Pancreas (tissue), 10 donors: ENCODE measurements at regions not wholly inside any gene's neighbourhood (a gene's known extent, or its start where the extent isn't known, plus 50 kb on each side); places are given as distances from the start of the nearest gene placed in this dataset.

Source experiments
- ATAC-seq, 4 donors: fragments of 200-7000 bp; cut with Tn5 transposase; one replicate each; pipeline versions ENCODE4 v1.8.0 to v1.9.1; 2020; ENCODE audit warnings: mild to moderate bottlenecking in 4 of 4, moderate library complexity in 4 of 4
- DNase-seq, 6 donors: peaks; one replicate each; pipeline ENCODE4 v3.0.0-alpha.2; 2020
- FAIRE-seq: peaks from 2 replicates; lab custom pipeline; 2012; peaks lifted over from hg19 to GRCh38; lab: Jason Lieb, UNC
- H3K27ac ChIP-seq, 4 donors: fragments of 200-600 bp; sonication (generic); 1 replicate in 3 of 4; 2 replicates in 1 of 4; pipeline versions ENCODE4 v1.5.0 to v1.8.0; 2020
- H3K27me3 ChIP-seq, 4 donors: fragments of 200-600 bp; one replicate each; pipeline ENCODE4 v1.8.0; 2021
- H3K36me3 ChIP-seq, 3 donors: fragments of 200-600 bp; sonication (generic) in 1 of 3; one replicate each; pipeline versions ENCODE4 v1.5.0 to v1.8.0; 2020 to 2021
- H3K4me1 ChIP-seq, 3 donors: fragments of 200-600 bp; one replicate each; pipeline ENCODE4 v1.8.0; 2021
- H3K4me3 ChIP-seq, 4 donors: fragments of 200-600 bp; sonication (generic) in 2 of 4; one replicate each; pipeline versions ENCODE4 v1.5.0 to v1.8.0; 2020 to 2021
- H3K9me3 ChIP-seq, 4 donors: fragments of 200-600 bp; one replicate each; pipeline ENCODE4 v1.8.0; 2021
- WGBS, 2 donors: extraction: QIAGEN DNeasy Blood & Tissue Kit; methylation state at CpG; one replicate each; pipeline ENCODE4 v1.1.7; 2013; 5-methylcytosine and 5-hydroxymethylcytosine counted together
- intact Hi-C, 3 donors: fragments of 100-400 bp; cut with DNase I; formaldehyde crosslinking; loops; one replicate each; pipeline versions ENCODE4 v1.11.1 to v1.14.2; 2022
- TF ChIP-seq, protein P1 (sequence below), 4 donors: fragments of 200-600 bp; sonication (generic) in 3 of 4; IDR thresholded peaks; one replicate each; pipeline versions ENCODE4 v1.5.0 to v1.8.0; 2021; ENCODE audit warnings: antibody characterized with exemption in 4 of 4
- donor health status: healthy with polysubstance abuse.
- donor health status: DM: no; HTN: no; CAD: no; lungs with moderate emphysema.
- donor health status: DM: no; HTN: no; CAD: no.
- donor health status: control.
- donor health status: control.
- donor health status: Bipolar disorder and iron deficiency.
- donor health status: DM: yes; HTN: yes; CAD: no.
- donor health status: DM: no; HTN: no; CAD: no.
- donor health status: DM: no; HTN: no; CAD: no.
- donor health status: DM: yes; HTN: yes; CAD: no.

DNA sequence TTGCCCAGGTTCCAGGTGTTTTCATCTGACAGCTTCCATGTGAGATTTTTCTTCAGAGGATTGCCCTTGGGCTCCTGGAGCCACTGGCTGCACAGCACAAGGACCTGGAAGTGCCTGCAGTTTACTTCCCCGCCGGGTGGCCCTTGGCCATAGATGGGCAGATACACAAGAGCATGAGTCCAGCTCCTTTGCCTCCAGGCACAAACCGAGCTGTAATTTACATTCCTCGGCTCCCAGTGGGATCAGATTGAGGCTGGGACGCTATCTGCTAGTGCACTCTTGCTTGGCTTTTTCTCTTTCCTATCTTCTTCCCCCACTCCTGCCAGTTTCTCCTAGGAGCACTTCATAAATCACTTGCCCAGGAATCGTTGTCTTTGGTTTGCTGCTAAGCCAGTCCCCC is 85.4 kb upstream of the RALY start:
- no peak overlapping the region for H3K27ac ChIP-seq
- no peaks in the 10 kb centered on the region for H3K36me3 ChIP-seq
- no peak overlapping the region for H3K4me3 ChIP-seq
- TF ChIP-seq, protein P1, sequence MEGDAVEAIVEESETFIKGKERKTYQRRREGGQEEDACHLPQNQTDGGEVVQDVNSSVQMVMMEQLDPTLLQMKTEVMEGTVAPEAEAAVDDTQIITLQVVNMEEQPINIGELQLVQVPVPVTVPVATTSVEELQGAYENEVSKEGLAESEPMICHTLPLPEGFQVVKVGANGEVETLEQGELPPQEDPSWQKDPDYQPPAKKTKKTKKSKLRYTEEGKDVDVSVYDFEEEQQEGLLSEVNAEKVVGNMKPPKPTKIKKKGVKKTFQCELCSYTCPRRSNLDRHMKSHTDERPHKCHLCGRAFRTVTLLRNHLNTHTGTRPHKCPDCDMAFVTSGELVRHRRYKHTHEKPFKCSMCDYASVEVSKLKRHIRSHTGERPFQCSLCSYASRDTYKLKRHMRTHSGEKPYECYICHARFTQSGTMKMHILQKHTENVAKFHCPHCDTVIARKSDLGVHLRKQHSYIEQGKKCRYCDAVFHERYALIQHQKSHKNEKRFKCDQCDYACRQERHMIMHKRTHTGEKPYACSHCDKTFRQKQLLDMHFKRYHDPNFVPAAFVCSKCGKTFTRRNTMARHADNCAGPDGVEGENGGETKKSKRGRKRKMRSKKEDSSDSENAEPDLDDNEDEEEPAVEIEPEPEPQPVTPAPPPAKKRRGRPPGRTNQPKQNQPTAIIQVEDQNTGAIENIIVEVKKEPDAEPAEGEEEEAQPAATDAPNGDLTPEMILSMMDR (IDR thresholded peaks at IDR 0.05): no peak
- no peak for ATAC-seq
- H3K9me3 ChIP-seq: no peaks in the 10 kb centered on the region
- DNase-seq: no peak
- FAIRE-seq: no peak
- 70 to 82% methylated on average over 6 of the region's 6 CpGs for WGBS, 2 donors
- H3K27me3 ChIP-seq: no peaks in the 10 kb centered on the region
- H3K4me1 ChIP-seq: peaks cover 7 to 9% (median 9%) of the 10 kb centered on the region in 3 donors
- intact Hi-C loops: no loop called here

DNA sequence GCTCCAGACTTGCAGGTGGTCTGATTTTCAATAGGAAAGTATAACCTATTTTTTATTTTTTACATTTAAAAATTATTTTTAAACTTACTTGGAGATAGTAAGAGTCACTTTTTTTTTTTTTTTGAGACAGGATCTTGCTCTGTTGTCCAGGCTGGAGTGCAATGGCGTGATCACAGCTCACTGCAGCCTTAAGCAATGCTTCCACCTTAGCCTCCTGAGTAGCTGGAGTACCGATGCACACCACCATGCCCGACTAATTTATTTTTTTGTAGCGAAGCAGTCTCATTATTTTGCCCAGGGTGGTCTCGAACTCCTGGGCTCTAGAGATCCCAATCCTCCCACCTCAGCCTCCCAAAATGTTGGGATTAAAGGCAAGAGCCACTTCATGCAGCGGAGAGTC is 84.8 kb upstream of the RALY start:
- Histone ChIP-seq H3K9me3 (no peaks in the 10 kb centered on the region), H3K4me1 (peaks cover 7 to 9% (median 9%) of the 10 kb centered on the region in 3 donors), H3K36me3 (no peaks in the 10 kb centered on the region), H3K4me3 (no peak overlapping the region), H3K27ac (no peak overlapping the region), H3K27me3 (no peaks in the 10 kb centered on the region)
- TF ChIP-seq, protein P1 (IDR thresholded peaks at IDR 0.05): no peak
- 95 to 96% methylated on average over 6 of the region's 6 CpGs for WGBS, 2 donors
- DNase-seq (no peak), FAIRE-seq (no peak), ATAC-seq (no peak)
- intact Hi-C loops: no loop called here

DNA sequence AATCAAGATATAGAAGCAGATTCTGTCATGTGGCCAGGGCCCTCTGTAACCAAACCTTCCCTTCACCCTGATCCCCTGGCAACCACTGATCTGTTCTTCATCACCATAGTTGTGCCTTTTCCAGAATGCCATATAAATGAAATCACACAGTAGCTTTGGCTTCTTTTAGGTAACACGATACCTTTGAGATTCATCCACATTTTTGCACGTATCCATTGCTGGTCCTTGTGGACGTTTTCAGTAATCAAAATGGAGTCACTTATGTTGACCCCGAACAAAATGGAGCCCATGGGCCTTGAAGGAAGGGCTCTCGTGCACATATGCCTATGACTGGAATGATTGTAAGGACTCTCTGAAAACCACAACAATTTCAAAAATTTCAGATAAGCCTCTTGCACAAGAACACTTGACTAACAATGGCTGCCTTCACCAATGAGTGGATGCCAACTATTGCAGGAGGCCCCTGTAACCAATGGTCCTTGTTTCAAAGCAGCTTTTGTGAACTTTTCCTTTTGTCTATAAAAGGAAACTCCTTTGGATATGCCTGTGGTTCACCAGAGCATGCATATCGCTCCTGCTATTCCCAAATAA is 84.3 kb upstream of the RALY start:
- Histone ChIP-seq H3K4me1 (peaks cover 7 to 9% (median 9%) of the 10 kb centered on the region in 3 donors), H3K27me3 (no peaks in the 10 kb centered on the region), H3K27ac (no peak overlapping the region), H3K4me3 (no peak overlapping the region), H3K36me3 (no peaks in the 10 kb centered on the region), H3K9me3 (no peaks in the 10 kb centered on the region)
- DNase-seq: no peak
- FAIRE-seq: no peak
- intact Hi-C loops: no loop called here
- WGBS, 2 donors: 60 to 65% methylated on average over 6 of the region's 6 CpGs
- TF ChIP-seq, protein P1 (IDR thresholded peaks at IDR 0.05): no peak
- peak in 3 of 4 donors; percentile 66 to 74 (median 71) for ATAC-seq

DNA sequence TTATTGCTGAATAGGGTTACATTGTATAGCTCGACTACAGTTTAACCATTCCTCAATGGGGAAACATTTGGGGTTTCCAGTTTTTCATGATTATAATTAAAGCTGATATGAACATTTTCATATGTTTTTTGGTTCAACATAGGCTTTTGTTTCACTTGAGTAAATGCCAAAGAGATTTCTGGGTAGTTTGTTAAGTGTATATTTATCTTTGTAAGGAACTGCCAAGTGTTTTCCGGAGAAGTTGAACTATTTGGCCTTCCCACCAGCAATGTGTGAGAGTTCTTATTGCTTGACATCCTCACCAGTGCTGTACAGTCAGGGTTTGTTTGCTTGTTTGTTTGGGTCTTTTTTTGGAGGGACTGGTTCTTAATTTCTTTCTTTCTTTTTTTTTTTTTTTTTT is 83.7 kb upstream of the RALY start:
- no peaks in the 10 kb centered on the region for H3K36me3 ChIP-seq
- TF ChIP-seq, protein P1 (IDR thresholded peaks at IDR 0.05): no peak
- H3K27ac ChIP-seq: no peak overlapping the region
- no peaks in the 10 kb centered on the region for H3K9me3 ChIP-seq
- no peak for FAIRE-seq
- H3K27me3 ChIP-seq: no peaks in the 10 kb centered on the region
- 24% methylated on average over 2 of the region's 2 CpGs for WGBS, 2 donors
- no peak for DNase-seq
- ATAC-seq: peak in 3 of 4 donors; percentile 55 to 73 (median 69)
- intact Hi-C loops: no loop called here
- H3K4me1 ChIP-seq: peaks cover 7 to 9% (median 9%) of the 10 kb centered on the region in 3 donors
- no peak overlapping the region for H3K4me3 ChIP-seq

DNA sequence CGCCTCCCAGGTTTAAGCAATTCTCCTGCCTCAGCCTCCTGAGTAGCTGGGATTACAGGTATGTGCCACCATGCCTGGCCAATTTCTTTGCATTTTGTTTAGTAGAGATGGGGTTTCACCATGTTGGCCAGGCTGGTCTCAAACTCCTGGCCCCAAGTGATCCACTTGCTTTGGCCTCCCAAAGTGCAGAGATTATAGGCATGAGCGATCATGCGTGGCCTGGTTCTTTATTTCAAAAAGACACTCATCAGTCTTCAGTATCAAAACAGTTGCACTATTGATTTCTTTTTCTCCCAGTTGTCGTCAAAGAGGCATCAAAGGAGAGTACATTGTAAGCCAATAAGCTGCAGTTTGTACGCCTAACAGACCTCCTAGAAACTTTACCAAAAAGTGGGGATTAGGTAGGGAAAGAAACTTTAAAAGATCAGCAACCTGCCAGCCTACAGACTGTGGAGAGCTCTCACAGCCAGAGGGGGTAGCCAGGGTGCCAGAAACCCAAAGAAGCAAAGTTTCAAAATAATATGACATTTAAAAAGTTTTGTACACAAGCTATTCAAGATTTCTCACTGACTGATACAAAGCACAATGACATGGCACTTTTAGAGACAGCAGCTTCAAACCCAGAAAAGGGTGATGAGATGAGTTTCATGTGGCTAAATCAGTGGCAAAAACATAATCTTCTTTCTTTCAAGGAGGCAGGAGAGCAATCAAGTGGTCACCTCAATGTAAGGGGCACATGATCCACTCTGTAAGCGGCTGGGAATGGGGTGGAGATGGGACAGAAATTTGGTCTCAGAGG is 83.0 kb upstream of the RALY start:
- DNase-seq: no peak
- Histone ChIP-seq H3K27me3 (no peaks in the 10 kb centered on the region), H3K4me3 (no peak overlapping the region), H3K9me3 (no peaks in the 10 kb centered on the region), H3K27ac (no peak overlapping the region), H3K36me3 (no peaks in the 10 kb centered on the region), H3K4me1 (peaks cover 7 to 9% (median 9%) of the 10 kb centered on the region in 3 donors)
- ATAC-seq: no peak
- WGBS, 2 donors: 86 to 91% methylated on average over 6 of the region's 6 CpGs
- intact Hi-C loops: no loop called here
- TF ChIP-seq, protein P1 (IDR thresholded peaks at IDR 0.05): no peak
- FAIRE-seq: no peak
